ENCODE measurements at regions not wholly inside any gene's neighbourhood (a gene's known extent, or its start where the extent isn't known, plus 50 kb on each side); places are given as distances from the start of the nearest gene placed in this dataset.

- DNase-seq (ENCODE audit: low spot score) = no peak
These were observed 1277.1 kb upstream of the MIR17HG start for GRCh38 chr13:90070362-90070761.

GRCh38 chr13:90070837-90071525, 1276.5 kb upstream of the MIR17HG start:
- DNase-seq (ENCODE audit: low spot score) = no peak

- DNase-seq (ENCODE audit: low spot score) = no peak
These were observed 1262.7 kb upstream of the MIR17HG start for GRCh38 chr13:90084684-90085290.

- no peak for DNase-seq (ENCODE audit: low spot score)
These were observed 1258.4 kb upstream of the MIR17HG start for GRCh38 chr13:90089051-90089450.

- no peak for DNase-seq (ENCODE audit: low spot score)
These were observed 1255.9 kb upstream of the MIR17HG start for GRCh38 chr13:90091611-90092010.

GRCh38 chr13:90094357-90094756, 1253.1 kb upstream of the MIR17HG start:
- no peak for DNase-seq (ENCODE audit: low spot score)

GRCh38 chr13:90098577-90098976, 1248.9 kb upstream of the MIR17HG start:
- no peak for DNase-seq (ENCODE audit: low spot score)

DNA sequence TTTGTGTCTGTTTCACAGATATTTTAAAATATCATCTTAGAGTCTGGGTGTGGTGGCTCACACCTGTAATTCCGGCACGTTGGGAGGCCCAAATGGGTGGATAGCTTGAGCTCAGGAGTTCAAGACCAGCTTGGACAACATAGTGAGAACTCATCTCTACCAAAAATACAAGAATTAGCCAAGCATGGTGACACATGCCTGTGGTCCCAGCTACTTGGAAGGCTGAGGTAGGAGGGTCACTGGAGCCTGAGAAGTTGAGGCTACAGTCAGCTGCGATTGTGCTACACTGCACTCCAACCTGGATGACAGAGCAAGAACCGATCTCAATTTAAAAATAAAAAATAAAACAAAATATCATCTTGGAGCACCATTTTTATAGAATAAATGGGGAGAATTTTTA, 1247.6 kb upstream of the MIR17HG start:
- no peak for DNase-seq (ENCODE audit: low spot score)

DNA sequence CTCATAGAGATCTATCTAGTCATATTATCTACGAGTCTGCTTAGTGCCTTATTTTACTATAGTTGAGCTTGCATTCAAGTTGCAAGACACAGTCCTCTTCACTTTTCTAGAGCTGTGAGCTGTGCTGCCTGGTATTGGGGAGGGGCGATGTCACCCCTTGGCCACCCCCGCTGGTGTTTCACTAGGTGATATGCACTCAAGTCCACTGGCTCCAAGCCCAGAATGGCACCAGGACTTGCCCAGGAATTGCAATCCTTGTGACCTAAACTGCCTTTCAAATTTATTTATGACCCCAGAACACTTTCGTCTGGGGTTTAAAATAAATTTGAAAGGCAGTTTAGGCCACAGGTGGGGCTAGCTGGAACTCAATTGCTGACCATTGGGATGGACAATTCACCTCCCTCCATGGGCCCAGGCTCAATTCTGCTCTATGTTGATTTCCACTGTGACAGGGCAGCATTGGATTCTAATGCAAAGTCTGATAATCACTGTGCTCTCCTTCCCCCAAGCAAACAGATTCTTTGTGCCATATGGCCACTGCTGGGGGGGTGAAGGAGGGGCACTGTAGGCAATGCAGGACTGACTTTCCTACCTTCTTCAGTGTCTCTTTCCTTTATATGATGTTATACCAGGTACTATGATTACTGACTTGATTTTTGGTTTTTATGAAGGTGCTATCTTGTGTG, 1244.2 kb upstream of the MIR17HG start:
- no peak for DNase-seq (ENCODE audit: low spot score)

GRCh38 chr13:90104764-90105163, 1242.7 kb upstream of the MIR17HG start:
- no peak for DNase-seq (ENCODE audit: low spot score)

GRCh38 chr13:90105276-90105675, 1242.2 kb upstream of the MIR17HG start:
- DNase-seq (ENCODE audit: low spot score) = no peak

DNA sequence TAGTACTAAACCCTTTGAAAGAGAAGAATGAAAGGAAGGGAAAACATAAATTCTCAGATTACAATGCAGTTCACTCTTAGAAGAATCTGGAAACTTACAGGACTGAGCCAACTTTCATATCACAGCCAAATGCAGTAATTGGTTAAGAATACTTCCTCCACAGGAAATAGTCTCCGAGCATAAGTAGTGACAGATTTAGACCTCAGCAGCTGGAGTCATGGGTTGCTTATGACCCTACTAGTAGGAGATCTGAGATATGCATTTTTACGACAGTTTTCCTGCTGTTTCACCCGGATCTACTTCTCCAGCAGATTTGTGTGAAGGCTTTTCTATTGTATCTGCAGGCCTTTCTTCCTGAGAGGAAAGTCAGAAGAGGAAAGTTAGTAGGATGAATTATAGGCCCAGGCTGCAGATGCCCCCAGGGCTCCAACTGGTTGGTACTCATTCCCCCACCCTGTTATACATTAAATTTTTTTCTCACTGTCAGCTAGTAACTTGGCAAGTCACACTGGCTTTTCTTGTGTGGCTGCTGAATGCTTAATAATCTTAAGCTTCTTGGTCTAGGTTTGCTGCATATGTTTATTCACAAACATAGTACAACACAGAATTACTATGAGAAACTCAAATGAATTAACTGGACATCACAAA, 1241.5 kb upstream of the MIR17HG start:
- no peak for DNase-seq (ENCODE audit: low spot score)

DNA sequence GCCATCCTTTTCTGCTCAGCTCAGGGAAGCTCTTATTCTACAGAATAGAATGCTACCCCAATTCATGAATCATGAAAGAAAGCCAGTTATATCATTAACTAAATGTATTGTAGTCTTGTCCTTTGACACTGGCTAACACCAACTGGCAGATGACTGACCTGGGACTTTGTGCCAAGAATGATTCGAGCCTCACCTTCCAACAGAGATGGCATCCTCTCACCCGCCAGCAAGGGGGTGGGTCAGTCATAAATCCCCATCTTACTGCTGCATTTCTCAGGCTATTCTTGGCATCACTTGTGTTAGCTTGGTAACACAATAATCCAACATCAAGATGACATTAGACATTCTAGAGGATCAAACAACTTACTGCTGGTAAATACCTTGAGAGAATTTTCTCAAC, 1239.8 kb upstream of the MIR17HG start:
- DNase-seq (ENCODE audit: low spot score) = no peak

DNA sequence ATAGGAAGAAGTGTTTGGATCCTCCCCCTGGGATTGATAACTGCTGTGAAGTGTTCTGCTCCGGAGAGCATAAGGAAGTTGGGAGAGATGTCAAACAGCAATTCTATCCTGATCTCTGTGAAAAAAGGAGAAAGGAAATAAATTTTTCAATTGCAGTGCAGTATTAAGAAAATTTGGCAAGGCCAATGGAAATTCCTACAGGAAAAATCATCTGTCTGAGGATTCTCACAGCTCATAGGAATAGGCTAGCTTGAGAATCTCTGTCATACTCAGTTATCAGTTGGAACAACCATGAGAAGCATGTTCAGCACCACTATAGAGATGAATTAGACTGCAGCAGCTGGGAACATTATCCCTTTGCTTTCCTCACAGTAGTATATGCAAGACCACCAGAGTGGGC, 1238.9 kb upstream of the MIR17HG start:
- DNase-seq (ENCODE audit: low spot score) = no peak

GRCh38 chr13:90116121-90116520, 1231.4 kb upstream of the MIR17HG start:
- no peak for DNase-seq (ENCODE audit: low spot score)

DNA sequence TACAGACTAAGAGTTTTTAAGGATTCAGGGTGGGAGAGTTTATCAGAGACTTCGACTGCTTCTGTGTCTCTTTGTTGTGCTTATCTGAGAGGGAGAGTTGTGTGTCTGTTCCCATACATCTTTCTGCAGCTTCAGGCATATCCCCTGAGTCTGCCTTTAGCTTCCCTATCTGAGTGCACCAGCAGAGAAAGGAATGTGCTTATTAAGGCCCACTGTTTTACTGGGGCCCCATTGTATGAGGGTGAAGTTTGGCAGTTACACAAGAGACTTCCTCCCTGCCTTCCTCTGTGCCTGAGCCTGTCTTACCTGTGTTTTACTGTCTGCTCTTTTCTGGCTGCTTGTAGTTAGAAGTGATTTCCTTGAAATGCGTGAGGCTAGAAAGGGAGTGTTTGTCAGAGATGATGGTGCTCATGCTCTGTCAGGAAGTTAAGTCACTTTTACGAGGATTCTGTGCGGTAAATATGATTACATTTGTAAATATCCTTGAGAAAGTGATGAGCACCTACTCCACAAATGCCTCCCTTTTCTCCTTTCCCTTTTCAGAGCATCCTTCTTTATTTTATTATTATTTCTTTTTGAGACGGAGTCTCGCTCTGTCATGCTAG, 1228.9 kb upstream of the MIR17HG start:
- DNase-seq (ENCODE audit: low spot score) = no peak

GRCh38 chr13:90120026-90120425, 1227.5 kb upstream of the MIR17HG start:
- no peak for DNase-seq (ENCODE audit: low spot score)

DNA sequence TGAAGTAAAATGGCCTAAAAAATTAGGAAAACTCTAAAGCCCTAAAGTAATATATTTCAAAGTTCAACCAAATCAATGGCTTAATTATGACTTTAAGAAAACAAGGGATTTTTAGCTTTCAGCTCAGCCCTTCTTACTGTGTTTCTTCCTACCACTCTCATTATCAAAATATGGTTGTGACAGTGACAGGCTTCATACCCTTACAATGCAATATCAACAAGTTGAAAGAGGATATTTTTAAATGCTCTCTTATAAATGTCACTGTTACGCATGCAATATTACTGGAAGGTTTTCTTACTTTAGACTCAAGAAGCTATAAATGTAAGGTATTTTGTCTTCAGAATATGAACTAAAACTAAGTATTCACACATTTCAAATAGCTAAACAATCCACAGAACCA, 1225.7 kb upstream of the MIR17HG start:
- DNase-seq (ENCODE audit: low spot score) = no peak

- DNase-seq (ENCODE audit: low spot score) = no peak
These were observed 1225.0 kb upstream of the MIR17HG start for GRCh38 chr13:90122531-90122930.

- DNase-seq (ENCODE audit: low spot score) = no peak
These were observed 1211.9 kb upstream of the MIR17HG start for GRCh38 chr13:90135558-90135957.

DNA sequence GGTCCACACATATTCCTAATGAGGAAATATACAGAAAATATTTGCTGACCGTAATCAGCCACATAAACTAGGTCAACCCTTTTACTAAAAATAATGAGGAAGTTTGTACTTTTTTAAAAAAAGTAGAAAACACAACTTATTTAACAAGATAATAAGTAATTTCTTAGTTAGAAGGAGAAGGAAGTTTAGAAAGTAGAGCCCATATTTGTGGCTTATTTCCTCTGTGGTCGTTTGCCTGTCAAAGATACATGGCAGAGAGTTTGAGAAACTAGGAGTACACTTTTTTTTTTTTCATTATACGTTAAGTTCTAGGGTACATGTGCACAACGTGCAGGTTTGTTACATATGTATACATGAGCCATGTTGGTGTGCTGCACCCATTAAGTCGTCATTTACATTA, 1205.2 kb upstream of the MIR17HG start:
- no peak for DNase-seq (ENCODE audit: low spot score)

- DNase-seq (ENCODE audit: low spot score) = no peak
These were observed 1193.1 kb upstream of the MIR17HG start for GRCh38 chr13:90154311-90154960.

All from activated CD4-positive, alpha-beta T cell treated with anti-CD3 and anti-CD28 coated beads, Interleukin-2, Interleukin-4, amounts not matched to agents 100 ng/mL and 50 ng/mL, durations not matched to agents 16 hours and 8 hours (primary cell).